TTC549 (cell line): ENCODE measurements at regions not wholly inside any gene's neighbourhood (a gene's known extent, or its start where the extent isn't known, plus 50 kb on each side); places are given as distances from the start of the nearest gene placed in this dataset.
"Not testable (repeated sequence)": the region's sequence is repeated elsewhere in the genome, so short reads cannot be mapped to it uniquely, and the experiment has no call there.

Source experiments
- FAIRE-seq: peaks from 2 replicates; lab custom pipeline; 2012; peaks lifted over from hg19 to GRCh38; lab: Jason Lieb, UNC

GRCh38 chr10:53331460-53331859, 558.9 kb upstream of the MBL2 start:
- no peak for FAIRE-seq

- FAIRE-seq, result not testable (repeated sequence)
These were observed 554.1 kb upstream of the MBL2 start for GRCh38 chr10:53326401-53327305.

GRCh38 chr10:53325066-53325465, 552.5 kb upstream of the MBL2 start:
- FAIRE-seq, result no peak

- FAIRE-seq, result peak; percentile 28
These were observed 543.1 kb upstream of the MBL2 start for GRCh38 chr10:53315709-53316108.

- no peak for FAIRE-seq
These were observed 542.3 kb upstream of the MBL2 start for GRCh38 chr10:53314876-53315275.

- no peak for FAIRE-seq
These were observed 525.9 kb upstream of the MBL2 start for GRCh38 chr10:53298443-53298842.

- FAIRE-seq, result no peak
These were observed 512.1 kb upstream of the MBL2 start for GRCh38 chr10:53284615-53285182.

GRCh38 chr10:53276797-53277196, 504.2 kb upstream of the MBL2 start:
- no peak for FAIRE-seq

- FAIRE-seq, result no peak
These were observed 496.9 kb upstream of the MBL2 start for GRCh38 chr10:53269482-53269881.

- no peak for FAIRE-seq
These were observed 487.6 kb upstream of the MBL2 start for GRCh38 chr10:53260213-53260612.

GRCh38 chr10:53256623-53257022, 484.0 kb upstream of the MBL2 start:
- no peak for FAIRE-seq

- FAIRE-seq, result no peak
These were observed 483.1 kb upstream of the MBL2 start for GRCh38 chr10:53255661-53256205.

- FAIRE-seq, result no peak
These were observed 480.6 kb upstream of the MBL2 start for GRCh38 chr10:53253221-53253620.

GRCh38 chr10:53239873-53240272, 467.3 kb upstream of the MBL2 start:
- no peak for FAIRE-seq

GRCh38 chr10:53236941-53237340, 464.4 kb upstream of the MBL2 start:
- no peak for FAIRE-seq

GRCh38 chr10:53233749-53234148, 461.2 kb upstream of the MBL2 start:
- FAIRE-seq, result no peak

- FAIRE-seq, result no peak
These were observed 458.1 kb upstream of the MBL2 start for GRCh38 chr10:53230651-53231050.

- FAIRE-seq, result no peak
These were observed 451.3 kb upstream of the MBL2 start for GRCh38 chr10:53223851-53224250.

GRCh38 chr10:53222806-53223205, 450.2 kb upstream of the MBL2 start:
- no peak for FAIRE-seq

- peak; percentile 84 for FAIRE-seq
These were observed 437.5 kb upstream of the MBL2 start for GRCh38 chr10:53209944-53210611.

- FAIRE-seq, result no peak
These were observed 411.1 kb upstream of the MBL2 start for GRCh38 chr10:53183733-53184132.

- no peak for FAIRE-seq
These were observed 404.9 kb upstream of the MBL2 start for GRCh38 chr10:53177468-53177867.

- no peak for FAIRE-seq
These were observed 393.7 kb upstream of the MBL2 start for GRCh38 chr10:53166325-53166724.
